GM12878 (cell line): ENCODE measurements at regions not wholly inside any gene's neighbourhood (a gene's known extent, or its start where the extent isn't known, plus 50 kb on each side); places are given as distances from the start of the nearest gene placed in this dataset.

Experiments
- ATAC-seq: fragments of 200-7000 bp; cut with Tn5 transposase; 3 replicates; pipeline ENCODE4 v1.9.1; 2020; ENCODE audit warnings: mild to moderate bottlenecking, moderate library complexity
- BruUV-seq: library from RNA; stranded (reverse); fragments of 400-500 nt; replicated peaks from 2 replicates; lab custom pipeline; 2021; lab: Mats Ljungman, UMichigan
- CTCF ChIA-PET: fragments of 300-600 bp; sonication (Branson Sonifier 250); formaldehyde crosslinking; extraction: SDS; loops from one replicate; lab custom pipeline; 2021; ENCODE audit warnings: inconsistent platforms; lab: Yijun Ruan, JAX
- POLR2A ChIA-PET: fragments of 350-600 bp; formaldehyde crosslinking; extraction: SDS; loops from one replicate; lab custom pipeline; 2021; ENCODE audit warnings: inconsistent platforms; lab: Charles Lee
- RAD21 ChIA-PET: fragments of 300-600 bp; sonication (Branson Sonifier 250); formaldehyde crosslinking; loops from one replicate; lab custom pipeline; 2023; ENCODE audit warnings: antibody characterized with exemption; ENCODE audit not compliant: unreplicated experiment; lab: Charles Lee
- SMC1A ChIA-PET: fragments of 300-600 bp; sonication (Branson Sonifier 250); formaldehyde crosslinking; loops from one replicate; lab custom pipeline; 2023; ENCODE audit not compliant: unreplicated experiment, uncharacterized antibody; lab: Charles Lee
- DNase-seq: peaks from one replicate; pipeline ENCODE4 v3.0.0-alpha.2; 2011; ENCODE audit warnings: low read depth, low spot score
- FAIRE-seq: peaks from 3 replicates; lab custom pipeline; 2011; peaks lifted over from hg19 to GRCh38; lab: Jason Lieb, UNC
- H2AFZ ChIP-seq: 2 replicates; pipeline ENCODE4 v1.6.0; 2011; ENCODE audit warnings: low read depth, low read length, control low read depth; ENCODE audit not compliant: control insufficient read depth
- H3K27ac ChIP-seq: 2 replicates; pipeline ENCODE4 v1.5.1; 2011; ENCODE audit warnings: control low read depth; ENCODE audit not compliant: control insufficient read depth, insufficient read depth
- H3K27me3 ChIP-seq, 2 experiments: replicated peaks in 1 of 2; 2 replicates each; pipeline versions ENCODE4 v1.6.0 to v1.6.1; 2011; ENCODE audit warnings: low read length in 1 of 2; ENCODE audit not compliant: control insufficient read depth in 2 of 2, insufficient read depth in 2 of 2
- H3K36me3 ChIP-seq, 2 experiments: 2 replicates each; pipeline ENCODE4 v1.5.1; 2011; ENCODE audit warnings: low read length in 1 of 2; ENCODE audit not compliant: control insufficient read depth in 2 of 2, insufficient read depth in 2 of 2
- H3K4me1 ChIP-seq: 2 replicates; pipeline ENCODE4 v1.6.1; 2011; ENCODE audit warnings: mild to moderate bottlenecking, low read length, moderate library complexity, mixed read lengths; ENCODE audit not compliant: control insufficient read depth, insufficient read depth
- H3K4me2 ChIP-seq: 2 replicates; pipeline ENCODE4 v1.6.0; 2011; ENCODE audit warnings: control low read depth; ENCODE audit not compliant: control insufficient read depth, insufficient read depth
- H3K4me3 ChIP-seq: fragments of 200-600 bp; sonication (generic); 2 replicates; pipeline ENCODE4 v1.5.1; 2016
- H3K79me2 ChIP-seq: 2 replicates; pipeline ENCODE4 v1.6.0; 2011; ENCODE audit warnings: low read length; ENCODE audit not compliant: control insufficient read depth, insufficient read depth
- H3K9ac ChIP-seq: 2 replicates; pipeline ENCODE4 v1.8.0; 2011; ENCODE audit warnings: low read length, control low read depth, mixed read lengths; ENCODE audit not compliant: control insufficient read depth, insufficient read depth
- H3K9me3 ChIP-seq: replicated peaks from 3 replicates; pipeline ENCODE4 v1.5.1; 2011; ENCODE audit warnings: mild to moderate bottlenecking, low read length; ENCODE audit not compliant: control insufficient read depth, insufficient read depth
- H4K20me1 ChIP-seq: 2 replicates; pipeline ENCODE4 v1.6.0; 2011; ENCODE audit not compliant: control insufficient read depth, insufficient read depth
- CREM ChIP-seq: IDR thresholded peaks from 2 replicates; pipeline ENCODE4 v1.6.1; 2014; ENCODE audit warnings: antibody characterized with exemption, low read depth
- GABPA ChIP-seq: IDR thresholded peaks from 2 replicates; pipeline ENCODE4 v1.6.1; 2014; ENCODE audit warnings: antibody characterized with exemption, low read depth, mild to moderate bottlenecking, inconsistent platforms
- MEF2B ChIP-seq: fragments of 450-650 bp; IDR thresholded peaks from 2 replicates; pipeline ENCODE4 v1.6.1; 2018; ENCODE audit warnings: mild to moderate bottlenecking, moderate library complexity; ENCODE audit not compliant: partially characterized antibody, poor library complexity, severe bottlenecking
- MTA3 ChIP-seq: IDR thresholded peaks from 2 replicates; pipeline ENCODE4 v1.6.1; 2012; ENCODE audit warnings: low read length, inconsistent platforms, borderline replicate concordance
- NR2F1 ChIP-seq: fragments of 450-650 bp; conservative IDR thresholded peaks from 2 replicates; pipeline ENCODE4 v1.6.1; 2017; ENCODE audit warnings: mild to moderate bottlenecking
- PAX5 ChIP-seq: IDR thresholded peaks from 2 replicates; pipeline ENCODE4 v1.6.1; 2011; ENCODE audit warnings: low read depth, low read length, borderline replicate concordance
- POU2F2 ChIP-seq: IDR thresholded peaks from 3 replicates; pipeline ENCODE4 v1.6.1; 2011; ENCODE audit warnings: low read depth, mild to moderate bottlenecking, low read length, borderline replicate concordance
- RAD21 ChIP-seq: IDR thresholded peaks from 2 replicates; pipeline ENCODE4 v1.6.1; 2011; ENCODE audit warnings: mild to moderate bottlenecking, low read depth, low read length, moderate library complexity; ENCODE audit not compliant: insufficient read depth
- SIN3A ChIP-seq: IDR thresholded peaks from 2 replicates; pipeline ENCODE4 v1.6.1; 2012; ENCODE audit warnings: low read depth, low read length, improper control_type of control experiment
- SREBF2 ChIP-seq: IDR thresholded peaks from 2 replicates; pipeline ENCODE4 v1.6.1; 2012; ENCODE audit warnings: mild to moderate bottlenecking, low read length
- STAT1 ChIP-seq: fragments of 450-650 bp; conservative IDR thresholded peaks from 2 replicates; pipeline ENCODE4 v1.6.1; 2014; ENCODE audit warnings: antibody characterized with exemption, mild to moderate bottlenecking
- WGBS: methylation state at CpG from one replicate; pipeline ENCODE4 v1.1.6; 2016; ENCODE audit warnings: low lambda C conversion rate; ENCODE audit not compliant: insufficient replicate concordance, insufficient coverage; ENCODE audit errors: missing lambda C conversion rate; 5-methylcytosine and 5-hydroxymethylcytosine counted together
- in situ Hi-C: fragments of 300-500 bp; cut with MboI; formaldehyde crosslinking; loops from 9 replicates; pipeline ENCODE4 v1.14.3; 2018; ENCODE audit warnings: mixed read lengths
- intact Hi-C: fragments of 100-400 bp; cut with micrococcal nuclease; formaldehyde crosslinking; loops from one replicate; pipeline ENCODE4 v1.14.2; 2022; ENCODE audit not compliant: unreplicated experiment
- TF ChIP-seq, protein P1 (sequence below): fragments of 450-650 bp; formaldehyde crosslinking; IDR thresholded peaks from 2 replicates; pipeline ENCODE4 v1.4.0; 2020; ENCODE audit warnings: mild to moderate bottlenecking, moderate library complexity
- TF ChIP-seq, protein P2 (sequence below): fragments of 450-650 bp; formaldehyde crosslinking; IDR thresholded peaks from 2 replicates; pipeline ENCODE4 v1.4.0; 2022; ENCODE audit warnings: mild to moderate bottlenecking, moderate library complexity
- TF ChIP-seq, protein P3 (sequence below): IDR thresholded peaks from 2 replicates; pipeline ENCODE4 v1.6.1; 2012; ENCODE audit warnings: low read depth, low read length, improper control_type of control experiment

DNA sequence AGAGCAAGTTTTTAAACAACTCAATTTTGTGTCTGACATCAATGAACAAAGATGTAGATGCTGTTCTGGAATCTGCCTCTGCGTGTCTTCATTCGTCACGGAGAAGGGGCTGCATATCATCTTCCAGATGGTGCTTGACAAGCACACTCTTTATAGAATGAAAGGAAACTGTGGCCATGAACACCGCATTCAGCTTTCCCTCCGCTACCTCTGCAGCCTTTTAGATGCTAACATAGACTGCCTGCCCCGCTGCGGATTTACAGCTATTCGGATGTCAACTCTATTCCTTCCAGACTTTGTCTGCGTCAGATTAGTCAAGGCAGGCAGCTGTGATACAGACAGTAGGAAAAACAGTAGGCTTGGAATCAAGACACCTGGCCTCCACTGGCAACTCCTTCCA is 232.9 kb downstream of the TJP1 start (continued):
- TF ChIP-seq SREBF2 (no peak), POU2F2 (no peak), MTA3 (no peak)
- TF ChIP-seq, protein P1, sequence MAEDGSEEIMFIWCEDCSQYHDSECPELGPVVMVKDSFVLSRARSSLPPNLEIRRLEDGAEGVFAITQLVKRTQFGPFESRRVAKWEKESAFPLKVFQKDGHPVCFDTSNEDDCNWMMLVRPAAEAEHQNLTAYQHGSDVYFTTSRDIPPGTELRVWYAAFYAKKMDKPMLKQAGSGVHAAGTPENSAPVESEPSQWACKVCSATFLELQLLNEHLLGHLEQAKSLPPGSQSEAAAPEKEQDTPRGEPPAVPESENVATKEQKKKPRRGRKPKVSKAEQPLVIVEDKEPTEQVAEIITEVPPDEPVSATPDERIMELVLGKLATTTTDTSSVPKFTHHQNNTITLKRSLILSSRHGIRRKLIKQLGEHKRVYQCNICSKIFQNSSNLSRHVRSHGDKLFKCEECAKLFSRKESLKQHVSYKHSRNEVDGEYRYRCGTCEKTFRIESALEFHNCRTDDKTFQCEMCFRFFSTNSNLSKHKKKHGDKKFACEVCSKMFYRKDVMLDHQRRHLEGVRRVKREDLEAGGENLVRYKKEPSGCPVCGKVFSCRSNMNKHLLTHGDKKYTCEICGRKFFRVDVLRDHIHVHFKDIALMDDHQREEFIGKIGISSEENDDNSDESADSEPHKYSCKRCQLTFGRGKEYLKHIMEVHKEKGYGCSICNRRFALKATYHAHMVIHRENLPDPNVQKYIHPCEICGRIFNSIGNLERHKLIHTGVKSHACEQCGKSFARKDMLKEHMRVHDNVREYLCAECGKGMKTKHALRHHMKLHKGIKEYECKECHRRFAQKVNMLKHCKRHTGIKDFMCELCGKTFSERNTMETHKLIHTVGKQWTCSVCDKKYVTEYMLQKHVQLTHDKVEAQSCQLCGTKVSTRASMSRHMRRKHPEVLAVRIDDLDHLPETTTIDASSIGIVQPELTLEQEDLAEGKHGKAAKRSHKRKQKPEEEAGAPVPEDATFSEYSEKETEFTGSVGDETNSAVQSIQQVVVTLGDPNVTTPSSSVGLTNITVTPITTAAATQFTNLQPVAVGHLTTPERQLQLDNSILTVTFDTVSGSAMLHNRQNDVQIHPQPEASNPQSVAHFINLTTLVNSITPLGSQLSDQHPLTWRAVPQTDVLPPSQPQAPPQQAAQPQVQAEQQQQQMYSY (CRISPR knock-in tag), result no peak
- TF ChIP-seq, all 136 proteins: peak for 0

- ATAC-seq (no peak), FAIRE-seq (no peak), DNase-seq (no peak)
- H3K36me3 ChIP-seq, result no peaks in the 10 kb centered on the region
- H3K4me2 ChIP-seq, result no peak overlapping the region
- no peak overlapping the region for H3K9ac ChIP-seq
- SMC1A ChIA-PET, result no interaction called here
- TF ChIP-seq RAD21 (no peak), CREM (no peak), SIN3A (no peak), PAX5 (no peak), NR2F1 (no peak), MEF2B (no peak), GABPA (no peak), STAT1 (no peak)
- TF ChIP-seq, protein P2, sequence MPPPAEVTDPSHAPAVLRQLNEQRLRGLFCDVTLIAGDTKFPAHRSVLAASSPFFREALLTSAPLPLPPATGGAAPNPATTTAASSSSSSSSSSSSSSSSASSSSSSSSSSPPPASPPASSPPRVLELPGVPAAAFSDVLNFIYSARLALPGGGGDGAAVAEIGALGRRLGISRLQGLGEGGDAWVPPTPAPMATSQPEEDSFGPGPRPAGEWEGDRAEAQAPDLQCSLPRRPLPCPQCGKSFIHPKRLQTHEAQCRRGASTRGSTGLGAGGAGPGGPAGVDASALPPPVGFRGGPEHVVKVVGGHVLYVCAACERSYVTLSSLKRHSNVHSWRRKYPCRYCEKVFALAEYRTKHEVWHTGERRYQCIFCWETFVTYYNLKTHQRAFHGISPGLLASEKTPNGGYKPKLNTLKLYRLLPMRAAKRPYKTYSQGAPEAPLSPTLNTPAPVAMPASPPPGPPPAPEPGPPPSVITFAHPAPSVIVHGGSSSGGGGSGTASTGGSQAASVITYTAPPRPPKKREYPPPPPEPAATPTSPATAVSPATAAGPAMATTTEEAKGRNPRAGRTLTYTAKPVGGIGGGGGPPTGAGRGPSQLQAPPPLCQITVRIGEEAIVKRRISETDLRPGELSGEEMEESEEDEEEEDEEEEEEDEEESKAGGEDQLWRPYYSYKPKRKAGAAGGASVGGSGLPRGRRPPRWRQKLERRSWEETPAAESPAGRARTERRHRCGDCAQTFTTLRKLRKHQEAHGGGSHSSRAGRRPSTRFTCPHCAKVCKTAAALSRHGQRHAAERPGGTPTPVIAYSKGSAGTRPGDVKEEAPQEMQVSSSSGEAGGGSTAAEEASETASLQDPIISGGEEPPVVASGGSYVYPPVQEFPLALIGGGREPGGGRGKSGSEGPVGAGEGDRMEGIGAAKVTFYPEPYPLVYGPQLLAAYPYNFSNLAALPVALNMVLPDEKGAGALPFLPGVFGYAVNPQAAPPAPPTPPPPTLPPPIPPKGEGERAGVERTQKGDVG (CRISPR knock-in tag), result no peak
- TF ChIP-seq, protein P3, sequence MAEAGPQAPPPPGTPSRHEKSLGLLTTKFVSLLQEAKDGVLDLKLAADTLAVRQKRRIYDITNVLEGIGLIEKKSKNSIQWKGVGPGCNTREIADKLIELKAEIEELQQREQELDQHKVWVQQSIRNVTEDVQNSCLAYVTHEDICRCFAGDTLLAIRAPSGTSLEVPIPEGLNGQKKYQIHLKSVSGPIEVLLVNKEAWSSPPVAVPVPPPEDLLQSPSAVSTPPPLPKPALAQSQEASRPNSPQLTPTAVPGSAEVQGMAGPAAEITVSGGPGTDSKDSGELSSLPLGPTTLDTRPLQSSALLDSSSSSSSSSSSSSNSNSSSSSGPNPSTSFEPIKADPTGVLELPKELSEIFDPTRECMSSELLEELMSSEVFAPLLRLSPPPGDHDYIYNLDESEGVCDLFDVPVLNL, result no peak
- no peak overlapping the region for H2AFZ ChIP-seq
- H3K9me3 ChIP-seq, result no peaks in the 10 kb centered on the region; the same call in 2 of the 3 replicates
- POLR2A ChIA-PET, result no interaction called here
- H3K4me3 ChIP-seq, result no peak overlapping the region
- H3K27me3 ChIP-seq, result peaks cover 0 to 8% of the 10 kb centered on the region in 2 experiments; a peak in 1 of 4 replicates
- no peaks in the 10 kb centered on the region for H4K20me1 ChIP-seq
- no peaks in the 10 kb centered on the region for H3K79me2 ChIP-seq
- CTCF ChIA-PET, result no interaction called here
- RAD21 ChIA-PET, result interaction anchor here (0.6 kb wide), 1 partner anchor 435 kb away, joined by 3 read pairs; no protein-coding TSS in a partner anchor
- no peak overlapping the region for H3K27ac ChIP-seq
- intact Hi-C loops, result no loop called here
- in situ Hi-C loops, result no loop called here
- BruUV-seq, result no TSS peak
- WGBS, result 4% methylated on average over 4 of the region's 4 CpGs
- no peaks in the 10 kb centered on the region for H3K4me1 ChIP-seq
Measured at GRCh38 chr15:29573197-29573838, 248.9 kb downstream of the TJP1 start.
